Psoas muscle (tissue), 7 donors: ENCODE measurements at regions not wholly inside any gene's neighbourhood (a gene's known extent, or its start where the extent isn't known, plus 50 kb on each side); places are given as distances from the start of the nearest gene placed in this dataset.

Source experiments
- ATAC-seq, 4 donors: fragments of 200-7000 bp; cut with Tn5 transposase; one replicate each; pipeline ENCODE4 v1.9.1; 2020; ENCODE audit warnings: moderate library complexity in 3 of 4, mild to moderate bottlenecking in 2 of 4
- DNase-seq, 2 donors: peaks; one replicate each; pipeline ENCODE4 v3.0.0-alpha.2; 2020
- H3K27ac ChIP-seq: fragments of 200-600 bp; one replicate; pipeline ENCODE4 v1.8.0; 2022
- H3K27me3 ChIP-seq, 3 donors: fragments of 200-600 bp in 1 of 3; one replicate each; pipeline versions ENCODE4 v1.6.1 to v1.8.0; 2013 to 2022; ENCODE audit warnings: low read length in 2 of 3, mild to moderate bottlenecking in 2 of 3, moderate library complexity in 1 of 3; ENCODE audit not compliant: insufficient read depth in 3 of 3
- H3K36me3 ChIP-seq, 2 donors: fragments of 200-600 bp in 1 of 2; one replicate each; pipeline versions ENCODE4 v1.6.1 to v1.8.0; 2013 to 2022; ENCODE audit warnings: low read depth in 1 of 2, mild to moderate bottlenecking in 1 of 2, moderate library complexity in 1 of 2; ENCODE audit not compliant: insufficient read depth in 1 of 2
- H3K4me1 ChIP-seq: fragments of 200-600 bp; one replicate; pipeline ENCODE4 v1.8.0; 2022
- H3K4me3 ChIP-seq: fragments of 200-600 bp; one replicate; pipeline ENCODE4 v1.8.0; 2022; ENCODE audit warnings: mild to moderate bottlenecking
- H3K9me3 ChIP-seq: fragments of 200-600 bp; one replicate; pipeline ENCODE4 v1.8.0; 2022
- CTCF ChIP-seq: fragments of 200-600 bp; IDR thresholded peaks from one replicate; pipeline ENCODE4 v1.8.0; 2022; ENCODE audit warnings: antibody characterized with exemption
- WGBS, 3 donors: extraction: QIAGEN DNeasy Blood & Tissue Kit; methylation state at CpG; one replicate each; pipeline versions ENCODE4 v1.1.6 to v1.1.7; 2013; 5-methylcytosine and 5-hydroxymethylcytosine counted together
- intact Hi-C, 2 donors: fragments of 100-400 bp; cut with DNase I; formaldehyde crosslinking; loops; one replicate each; pipeline versions ENCODE4 v1.11.0 to v1.14.2; 2022
- donor health status: healthy with polysubstance abuse.
- donor health status: DM: no; HTN: no; CAD: no; lungs with moderate emphysema.
- donor health status: Bipolar disorder and iron deficiency.
- donor health status: healthy.
- donor health status: DM: yes; HTN: yes; CAD: no.
- donor health status: DM: no; HTN: no; CAD: no.
- donor health status: DM: yes; HTN: yes; CAD: no.

DNA sequence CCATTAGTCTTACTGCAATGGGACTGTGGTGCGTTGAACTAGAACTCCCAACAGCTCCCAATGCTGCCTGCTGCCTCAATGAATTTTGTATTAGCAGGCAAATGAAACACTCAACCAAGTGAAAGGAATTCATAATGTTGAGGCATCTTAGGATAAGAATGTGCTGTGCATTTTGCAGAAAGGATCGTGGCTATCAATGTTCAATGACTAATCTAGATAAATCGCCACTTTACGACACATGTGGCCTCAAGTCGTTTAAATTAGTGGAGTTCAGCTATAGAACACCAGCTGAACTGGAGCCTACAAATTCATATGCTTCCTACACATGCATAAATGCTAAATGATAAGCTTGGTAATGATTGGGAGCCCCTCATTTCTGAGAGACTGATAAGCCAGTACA is 318.4 kb downstream of the PSAT1 start:
- Histone ChIP-seq H3K4me3 (no peak overlapping the region), H3K4me1 (no peaks in the 10 kb centered on the region), H3K36me3 (no peaks in the 10 kb centered on the region), H3K27me3 (no peaks in the 10 kb centered on the region), H3K9me3 (no peaks in the 10 kb centered on the region), H3K27ac (no peak overlapping the region)
- ATAC-seq, result no peak
- intact Hi-C loops, result no loop called here
- no peak for DNase-seq
- 86 to 91% (median 89%) methylated on average over 5 of the region's 5 CpGs for WGBS, 3 donors
- TF ChIP-seq CTCF, result no peak

DNA sequence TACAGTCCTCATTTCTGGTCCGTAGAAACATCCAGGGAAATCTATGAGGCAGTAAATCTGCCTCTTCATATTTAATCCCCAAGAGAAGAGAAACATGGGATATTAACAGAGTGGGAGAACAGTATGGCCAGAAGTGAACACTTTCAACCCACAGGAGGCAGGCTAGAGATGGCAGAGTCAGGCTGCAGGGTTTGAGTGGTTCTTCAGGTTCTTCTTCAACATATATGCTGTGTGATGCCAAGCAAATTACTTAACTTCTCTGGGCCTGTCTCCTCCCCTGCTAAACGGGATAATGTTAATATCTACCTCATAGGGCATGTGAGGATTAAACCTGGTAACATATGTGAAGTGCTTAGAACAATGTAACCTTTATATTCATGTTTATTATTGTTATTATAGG is 321.8 kb downstream of the PSAT1 start:
- Histone ChIP-seq H3K4me1 (no peaks in the 10 kb centered on the region), H3K27me3 (no peaks in the 10 kb centered on the region), H3K4me3 (no peak overlapping the region), H3K27ac (no peak overlapping the region), H3K9me3 (no peaks in the 10 kb centered on the region), H3K36me3 (no peaks in the 10 kb centered on the region)
- intact Hi-C loops, result no loop called here
- WGBS, 3 donors, result 67 to 71% (median 68%) methylated on average over 2 of the region's 2 CpGs
- no peak for DNase-seq
- no peak for ATAC-seq
- no peak for TF ChIP-seq CTCF

GRCh38 chr9:78620303-78620702 is 323.4 kb downstream of the PSAT1 start:
- no peak overlapping the region for H3K4me3 ChIP-seq
- ATAC-seq (no peak), DNase-seq (no peak)
- no peaks in the 10 kb centered on the region for H3K36me3 ChIP-seq
- H3K27ac ChIP-seq, result no peak overlapping the region
- intact Hi-C loops, result no loop called here
- 58 to 71% (median 67%) methylated on average over 3 of the region's 3 CpGs for WGBS, 3 donors
- no peaks in the 10 kb centered on the region for H3K27me3 ChIP-seq
- H3K9me3 ChIP-seq, result no peaks in the 10 kb centered on the region
- TF ChIP-seq CTCF, result no peak
- H3K4me1 ChIP-seq, result no peaks in the 10 kb centered on the region

GRCh38 chr9:78620764-78621163 is 323.8 kb downstream of the PSAT1 start:
- intact Hi-C loops, result no loop called here
- no peaks in the 10 kb centered on the region for H3K9me3 ChIP-seq
- ATAC-seq, result no peak
- H3K4me3 ChIP-seq, result no peak overlapping the region
- H3K36me3 ChIP-seq, result no peaks in the 10 kb centered on the region
- DNase-seq, result no peak
- H3K27ac ChIP-seq, result no peak overlapping the region
- H3K4me1 ChIP-seq, result no peaks in the 10 kb centered on the region
- 87% methylated on average over 5 of the region's 5 CpGs for WGBS, 3 donors
- no peak for TF ChIP-seq CTCF
- no peaks in the 10 kb centered on the region for H3K27me3 ChIP-seq

DNA sequence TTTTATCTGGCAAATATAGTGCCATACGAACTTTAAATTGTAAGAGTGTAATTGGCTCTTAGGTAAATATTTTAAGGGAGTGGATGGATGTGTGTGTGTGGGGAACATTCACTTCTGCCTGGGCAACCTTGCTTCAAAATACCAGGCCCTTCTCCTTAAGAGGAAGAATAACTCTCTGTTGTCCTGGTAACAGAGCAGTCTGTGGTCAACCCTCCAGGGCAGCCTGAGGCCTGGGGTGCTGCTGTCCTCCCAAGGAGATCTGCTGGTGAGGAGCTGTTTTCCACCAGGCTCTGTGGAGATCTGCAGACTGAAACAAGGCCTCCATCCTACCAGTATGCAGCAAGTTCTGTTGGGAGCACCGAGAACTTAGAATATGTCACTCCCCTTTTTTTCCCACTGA is 325.2 kb downstream of the PSAT1 start:
- WGBS, 3 donors, result 93 to 97% (median 93%) methylated on average over 2 of the region's 2 CpGs
- DNase-seq (no peak), ATAC-seq (no peak)
- Histone ChIP-seq H3K27me3 (no peaks in the 10 kb centered on the region), H3K36me3 (no peaks in the 10 kb centered on the region), H3K9me3 (no peaks in the 10 kb centered on the region), H3K27ac (no peak overlapping the region), H3K4me1 (no peaks in the 10 kb centered on the region), H3K4me3 (no peak overlapping the region)
- no peak for TF ChIP-seq CTCF
- intact Hi-C loops, result no loop called here
